K562 (cell line): ENCODE measurements at regions not wholly inside any gene's neighbourhood (a gene's known extent, or its start where the extent isn't known, plus 50 kb on each side); places are given as distances from the start of the nearest gene placed in this dataset.

ENCODE experiments used
- ATAC-seq: fragments of 200-7000 bp; cut with Tn5 transposase; 3 replicates; pipeline ENCODE4 v1.9.1; 2020; ENCODE audit warnings: moderate library complexity
- BruUV-seq: library from RNA; stranded (reverse); fragments of 400-500 nt; replicated peaks from 2 replicates; lab custom pipeline; 2021; lab: Mats Ljungman, UMichigan
- CTCF ChIA-PET: fragments of 300-600 bp; formaldehyde crosslinking; extraction: SDS; loops from one replicate; lab custom pipeline; 2021; ENCODE audit warnings: low intra/inter-chr PET ratio; lab: Yijun Ruan, JAX
- POLR2A ChIA-PET: fragments of 300-600, 350-650 bp; sonication (Branson Sonifier 250); formaldehyde crosslinking; extraction: SDS; loops from one replicate; lab custom pipeline; 2021; ENCODE audit warnings: antibody characterized with exemption, inconsistent platforms; lab: Yijun Ruan, JAX
- DNase-seq, 4 experiments: peaks; one replicate each; pipeline versions ENCODE4 v3.0.0 to v3.0.0-alpha.2; 2011 to 2018; ENCODE audit warnings: low spot score in 3 of 4, mixed read lengths in 3 of 4; ENCODE audit errors: extremely low read depth in 1 of 4
- FAIRE-seq: peaks from 2 replicates; lab custom pipeline; 2011; peaks lifted over from hg19 to GRCh38; lab: Jason Lieb, UNC
- H2AFZ ChIP-seq: 2 replicates; pipeline ENCODE4 v1.6.0; 2011; ENCODE audit warnings: low read depth, low read length, control low read depth, inconsistent platforms
- H3K27ac ChIP-seq: fragments of 200-600 bp; 3 replicates; pipeline ENCODE4 v1.8.0; 2011; ENCODE audit warnings: low read depth, mild to moderate bottlenecking, control low read depth, inconsistent platforms, low read length, moderate library complexity, mixed read lengths; ENCODE audit errors: extremely low read depth
- H3K27me3 ChIP-seq, 2 experiments: fragments of 300-600 bp in 1 of 2; 2 replicates in 1 of 2; 3 replicates in 1 of 2; pipeline versions ENCODE4 v1.6.0 to v1.8.0; 2011; ENCODE audit warnings: inconsistent platforms in 2 of 2, low read length in 2 of 2, mild to moderate bottlenecking in 1 of 2, mixed read lengths in 1 of 2, moderate library complexity in 1 of 2; ENCODE audit not compliant: control insufficient read depth in 2 of 2, insufficient read depth in 2 of 2
- H3K36me3 ChIP-seq: fragments of 300-600 bp; 3 replicates; pipeline ENCODE4 v1.8.0; 2011; ENCODE audit warnings: mild to moderate bottlenecking, low read length, inconsistent platforms; ENCODE audit not compliant: control insufficient read depth, insufficient read depth
- H3K4me1 ChIP-seq, 2 experiments: fragments of 200-600 bp in 1 of 2; replicated peaks in 1 of 2; 2 replicates in 1 of 2; 3 replicates in 1 of 2; pipeline versions ENCODE4 v1.5.1 to v1.8.0; 2011; ENCODE audit warnings: inconsistent platforms in 2 of 2, low read length in 2 of 2, mild to moderate bottlenecking in 1 of 2, mixed read lengths in 1 of 2, moderate library complexity in 1 of 2; ENCODE audit not compliant: control insufficient read depth in 2 of 2, insufficient read depth in 2 of 2
- H3K4me2 ChIP-seq: 2 replicates; pipeline ENCODE4 v1.6.1; 2011; ENCODE audit warnings: low read length, control low read depth, inconsistent platforms, mixed read lengths; ENCODE audit not compliant: insufficient read depth
- H3K4me3 ChIP-seq: fragments of 200-600 bp; sonication (generic), shearing (Covaris generic); 2 replicates; pipeline ENCODE4 v1.5.1; 2016; ENCODE audit warnings: control low read depth, inconsistent platforms
- H3K79me2 ChIP-seq: fragments of 200-600 bp; 3 replicates; pipeline ENCODE4 v1.8.0; 2011; ENCODE audit warnings: low read length, inconsistent platforms; ENCODE audit not compliant: control insufficient read depth, insufficient read depth
- H3K9ac ChIP-seq, 2 experiments: 2 replicates each; pipeline versions ENCODE4 v1.6.0 to v1.6.1; 2011; ENCODE audit warnings: low read depth in 2 of 2, low read length in 2 of 2, control low read depth in 1 of 2, inconsistent platforms in 1 of 2, mild to moderate bottlenecking in 1 of 2, mixed read lengths in 1 of 2; ENCODE audit not compliant: insufficient read depth in 1 of 2
- H3K9me1 ChIP-seq: one replicate; pipeline ENCODE4 v1.6.0; 2011; ENCODE audit warnings: inconsistent platforms, mild to moderate bottlenecking, low read length, moderate library complexity; ENCODE audit not compliant: control insufficient read depth, insufficient read depth
- H3K9me3 ChIP-seq: replicated peaks from 2 replicates; pipeline ENCODE4 v1.5.1; 2011; ENCODE audit warnings: low read depth, low read length, inconsistent platforms; ENCODE audit not compliant: control insufficient read depth, insufficient read depth
- H4K20me1 ChIP-seq: replicated peaks from 2 replicates; pipeline ENCODE4 v1.6.1; 2011; ENCODE audit warnings: low read length, inconsistent platforms, mixed read lengths; ENCODE audit not compliant: control insufficient read depth, insufficient read depth
- CBX5 ChIP-seq: IDR thresholded peaks from 2 replicates; pipeline ENCODE4 v1.6.1; 2014; ENCODE audit warnings: low read depth, borderline replicate concordance
- FIP1L1 ChIP-seq: fragments of 200-400 bp; formaldehyde crosslinking; IDR thresholded peaks from 2 replicates; pipeline ENCODE4 v1.6.1; 2018; ENCODE audit warnings: mild to moderate bottlenecking, low read depth, low read length; ENCODE audit not compliant: poor library complexity, severe bottlenecking
- FOS ChIP-seq: IDR thresholded peaks from 3 replicates; pipeline ENCODE4 v1.6.1; 2011; ENCODE audit not compliant: insufficient read length; ENCODE audit errors: extremely low read depth
- FOXK2 ChIP-seq, 2 experiments: fragments of 450-650 bp; IDR thresholded peaks in 1 of 2; conservative IDR thresholded peaks in 1 of 2; 2 replicates each; pipeline ENCODE4 v1.6.1; 2016; ENCODE audit warnings: low read depth in 2 of 2, mild to moderate bottlenecking in 1 of 2
- FOXM1 ChIP-seq, 2 experiments: fragments of 450-650 bp in 1 of 2; sonication (generic) in 1 of 2; formaldehyde crosslinking in 1 of 2; IDR thresholded peaks; 2 replicates each; pipeline versions ENCODE4 v1.6.1 to v1.9.0; 2017 to 2022; ENCODE audit warnings: low read depth in 2 of 2, mild to moderate bottlenecking in 2 of 2, missing genetic modification reagents in 1 of 2, moderate library complexity in 1 of 2
- SMARCC2 ChIP-seq: fragments of 450-650 bp; IDR thresholded peaks from 2 replicates; pipeline ENCODE4 v1.6.1; 2017; ENCODE audit warnings: antibody characterized with exemption, moderate library complexity, mild to moderate bottlenecking, low read depth
- SREBF1 ChIP-seq: fragments of 150-350 bp; IDR thresholded peaks from 2 replicates; pipeline ENCODE4 v1.6.1; 2014; ENCODE audit warnings: antibody characterized with exemption, low read depth, low read length, borderline replicate concordance
- SRF ChIP-seq, 2 experiments: fragments of 250-450, 450-650 bp in 1 of 2; sonication (Bioruptor Pico) in 1 of 2; sonication (generic) in 1 of 2; formaldehyde crosslinking; IDR thresholded peaks; 2 replicates each; pipeline versions ENCODE4 v1.5.0 to v1.5.1; 2020 to 2022; ENCODE audit warnings: mild to moderate bottlenecking in 1 of 2, missing genetic modification reagents in 1 of 2
- TARDBP ChIP-seq: fragments of 450-650 bp; IDR thresholded peaks from 2 replicates; pipeline ENCODE4 v1.6.1; 2016
- TEAD2 ChIP-seq: fragments of 450-650 bp; IDR thresholded peaks from 2 replicates; pipeline ENCODE4 v1.6.1; 2016; ENCODE audit warnings: missing genetic modification characterization, control low read depth, missing compliant biosample characterization
- TOE1 ChIP-seq, 2 experiments: fragments of 450-650 bp in 1 of 2; sonication (generic) in 1 of 2; formaldehyde crosslinking in 1 of 2; IDR thresholded peaks; 2 replicates each; pipeline versions ENCODE4 v1.7.1 to v1.8.0; 2016 to 2022; ENCODE audit warnings: borderline replicate concordance in 2 of 2, mild to moderate bottlenecking in 2 of 2, antibody characterized with exemption in 1 of 2, inconsistent platforms in 1 of 2, low read depth in 1 of 2, missing genetic modification reagents in 1 of 2, moderate library complexity in 1 of 2
- YBX1 ChIP-seq: fragments of 450-650 bp; IDR thresholded peaks from 2 replicates; pipeline ENCODE4 v1.7.1; 2016; ENCODE audit warnings: mild to moderate bottlenecking
- YY1 ChIP-seq, 3 experiments: IDR thresholded peaks; 2 replicates each; pipeline ENCODE4 v1.6.1; 2011; ENCODE audit warnings: low read length in 2 of 3, mild to moderate bottlenecking in 2 of 3, moderate library complexity in 2 of 3, borderline replicate concordance in 1 of 3, control low read depth in 1 of 3, low read depth in 1 of 3; ENCODE audit not compliant: insufficient read depth in 3 of 3, insufficient replicate concordance in 2 of 3, control insufficient read depth in 1 of 3, insufficient read length in 1 of 3; ENCODE audit errors: extremely low read depth in 1 of 3
- ZEB2 ChIP-seq: fragments of 450-650 bp; IDR thresholded peaks from 2 replicates; pipeline ENCODE4 v1.6.1; 2016
- ZFP1 ChIP-seq: fragments of 450-650 bp; formaldehyde crosslinking; IDR thresholded peaks from 2 replicates; pipeline ENCODE4 v1.4.0; 2020; ENCODE audit warnings: mild to moderate bottlenecking, mixed read lengths
- ZNF134 ChIP-seq: fragments of 250-450 bp; sonication (Bioruptor Pico); conservative IDR thresholded peaks from 2 replicates; pipeline ENCODE4 v1.4.0; 2020
- ZNF212 ChIP-seq: fragments of 450-650 bp; formaldehyde crosslinking; IDR thresholded peaks from 2 replicates; pipeline ENCODE4 v1.4.0; 2020; ENCODE audit warnings: mild to moderate bottlenecking
- WGBS: fragments of 100-300 bp; shearing (Covaris generic); methylation state at CpG from one replicate; pipeline ENCODE4 v1.1.6; 2016; ENCODE audit warnings: low coverage, mixed read lengths; ENCODE audit not compliant: insufficient coverage; ENCODE audit errors: missing lambda C conversion rate; 5-methylcytosine and 5-hydroxymethylcytosine counted together
- in situ Hi-C: fragments of 300-500 bp; cut with MboI; formaldehyde crosslinking; loops from 4 replicates; pipeline ENCODE4 v1.15.0; 2018; ENCODE audit warnings: inconsistent platforms, mixed read lengths
- intact Hi-C: fragments of 100-400 bp; cut with micrococcal nuclease; formaldehyde crosslinking; loops from 2 replicates; pipeline ENCODE4 v1.14.2; 2022
- TF ChIP-seq, protein P1 (sequence below): fragments of 250-450 bp; sonication (Bioruptor Pico); IDR thresholded peaks from 2 replicates; pipeline ENCODE4 v1.4.0; 2020; ENCODE audit warnings: borderline replicate concordance
- TF ChIP-seq, protein P2 (sequence below): fragments of 450-650 bp; formaldehyde crosslinking; IDR thresholded peaks from 2 replicates; pipeline ENCODE4 v1.4.0; 2020; ENCODE audit warnings: mild to moderate bottlenecking, moderate library complexity

DNA sequence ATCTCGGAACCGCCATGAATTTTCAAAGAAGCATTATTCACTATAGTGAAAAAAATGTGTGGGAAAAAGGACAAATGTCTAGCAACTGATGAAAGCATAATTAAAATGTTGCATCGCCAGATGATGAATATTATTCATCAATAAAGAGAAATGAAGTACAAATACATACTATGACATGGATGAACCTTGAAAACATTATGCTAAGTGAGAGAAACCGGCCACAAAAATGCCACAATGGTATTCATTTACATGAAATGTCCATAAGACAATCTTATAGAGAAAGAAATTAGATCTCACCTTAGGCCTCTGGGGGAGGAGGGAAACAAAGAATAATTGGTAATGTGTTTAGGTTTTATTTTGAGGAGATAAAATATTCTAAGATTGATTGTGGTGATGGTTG lies 645.0 kb downstream of the EFNB2 start (continued):
- TF ChIP-seq YY1 (IDR thresholded peaks at IDR 0.05; ENCODE audit: borderline replicate concordance in 1 of 3, control insufficient read depth in 1 of 3, extremely low read depth in 1 of 3, insufficient read depth in 3 of 3, insufficient read length in 1 of 3, insufficient replicate concordance in 2 of 3, low read depth in 1 of 3, low read length in 2 of 3) (no peak), FOXM1 (IDR thresholded peaks at IDR 0.05; ENCODE audit: low read depth) (no peak), FOXM1 (CRISPR knock-in tag; IDR thresholded peaks at IDR 0.05; ENCODE audit: low read depth) (no peak), CBX5 (no peak), ZNF212 (CRISPR knock-in tag) (no peak)

DNA sequence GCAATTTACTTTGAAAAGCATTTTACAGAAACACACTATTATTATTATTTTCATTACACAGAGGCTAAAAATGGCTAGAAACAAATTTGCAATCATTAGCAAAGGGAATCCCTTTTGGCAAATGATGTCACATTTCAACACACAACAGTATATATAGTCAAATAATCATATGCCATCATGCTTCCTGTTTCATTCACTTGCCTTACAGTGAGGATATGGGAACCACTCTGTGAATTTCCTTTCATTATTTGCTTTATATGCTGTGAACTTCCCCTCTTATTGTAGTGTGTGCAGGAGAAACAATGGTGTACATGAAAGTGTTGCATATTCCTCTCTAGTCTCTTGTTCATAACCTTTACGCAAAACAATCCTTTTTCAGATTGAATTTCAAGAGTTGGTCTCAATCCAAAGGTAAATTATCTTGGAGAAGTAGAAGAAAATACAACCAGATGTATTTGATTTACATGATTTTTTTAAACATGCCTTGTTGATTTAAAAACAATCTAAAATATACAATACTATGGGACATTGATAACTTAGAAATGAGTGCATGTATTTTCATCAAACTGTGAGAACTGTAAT lies 657.3 kb downstream of the EFNB2 start:
- in situ Hi-C loops (no loop called here), intact Hi-C loops (no loop called here)
- ChIA-PET CTCF (no interaction called here), POLR2A (no interaction called here)
- H3K27ac ChIP-seq, result no peak overlapping the region
- H3K9ac ChIP-seq, result no peak overlapping the region
- TF ChIP-seq FOXK2 (conservative IDR thresholded peaks at IDR 0.05 in 1 of 2, IDR thresholded peaks at IDR 0.05 in 1 of 2; ENCODE audit: low read depth in 2 of 2) (no peak), FOS (no peak), ZNF134 (CRISPR knock-in tag) (no peak), TEAD2 (tag) (no peak), TOE1 (IDR thresholded peaks at IDR 0.05; ENCODE audit: borderline replicate concordance) (no peak), TOE1 (CRISPR knock-in tag; IDR thresholded peaks at IDR 0.05; ENCODE audit: borderline replicate concordance, low read depth) (no peak), TARDBP (no peak), SREBF1 (no peak), SMARCC2 (no peak), ZFP1 (CRISPR knock-in tag) (no peak), YBX1 (no peak), FIP1L1 (no peak), ZEB2 (no peak), SRF (CRISPR knock-in tag; IDR thresholded peaks at IDR 0.05) (no peak)
- TF ChIP-seq, protein P1, sequence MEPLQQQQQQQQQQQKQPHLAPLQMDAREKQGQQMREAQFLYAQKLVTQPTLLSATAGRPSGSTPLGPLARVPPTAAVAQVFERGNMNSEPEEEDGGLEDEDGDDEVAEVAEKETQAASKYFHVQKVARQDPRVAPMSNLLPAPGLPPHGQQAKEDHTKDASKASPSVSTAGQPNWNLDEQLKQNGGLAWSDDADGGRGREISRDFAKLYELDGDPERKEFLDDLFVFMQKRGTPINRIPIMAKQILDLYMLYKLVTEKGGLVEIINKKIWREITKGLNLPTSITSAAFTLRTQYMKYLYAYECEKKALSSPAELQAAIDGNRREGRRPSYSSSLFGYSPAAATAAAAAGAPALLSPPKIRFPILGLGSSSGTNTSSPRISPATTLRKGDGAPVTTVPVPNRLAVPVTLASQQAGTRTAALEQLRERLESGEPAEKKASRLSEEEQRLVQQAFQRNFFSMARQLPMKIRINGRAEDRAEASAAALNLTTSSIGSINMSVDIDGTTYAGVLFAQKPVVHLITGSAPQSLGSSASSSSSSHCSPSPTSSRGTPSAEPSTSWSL (CRISPR knock-in tag), result no peak
- TF ChIP-seq, protein P2, sequence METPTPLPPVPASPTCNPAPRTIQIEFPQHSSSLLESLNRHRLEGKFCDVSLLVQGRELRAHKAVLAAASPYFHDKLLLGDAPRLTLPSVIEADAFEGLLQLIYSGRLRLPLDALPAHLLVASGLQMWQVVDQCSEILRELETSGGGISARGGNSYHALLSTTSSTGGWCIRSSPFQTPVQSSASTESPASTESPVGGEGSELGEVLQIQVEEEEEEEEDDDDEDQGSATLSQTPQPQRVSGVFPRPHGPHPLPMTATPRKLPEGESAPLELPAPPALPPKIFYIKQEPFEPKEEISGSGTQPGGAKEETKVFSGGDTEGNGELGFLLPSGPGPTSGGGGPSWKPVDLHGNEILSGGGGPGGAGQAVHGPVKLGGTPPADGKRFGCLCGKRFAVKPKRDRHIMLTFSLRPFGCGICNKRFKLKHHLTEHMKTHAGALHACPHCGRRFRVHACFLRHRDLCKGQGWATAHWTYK (CRISPR knock-in tag), result no peak
- DNase-seq (no peak), FAIRE-seq (no peak), ATAC-seq (no peak)
- WGBS, result 0% methylated on average over 1 of the region's 1 CpG
- no peaks in the 10 kb centered on the region for H3K9me1 ChIP-seq
- BruUV-seq, result no TSS peak
- H3K9me3 ChIP-seq, result no peaks in the 10 kb centered on the region
- no peak overlapping the region for H2AFZ ChIP-seq
- H3K36me3 ChIP-seq, result no peaks in the 10 kb centered on the region
- no peaks in the 10 kb centered on the region for H3K27me3 ChIP-seq
- no peak overlapping the region for H3K4me2 ChIP-seq
- no peaks in the 10 kb centered on the region for H3K79me2 ChIP-seq
- H3K4me1 ChIP-seq, result no peaks in the 10 kb centered on the region
- H3K4me3 ChIP-seq, result no peak overlapping the region
- H4K20me1 ChIP-seq, result no peaks in the 10 kb centered on the region
